HG03520 (cell line): ENCODE measurements at regions not wholly inside any gene's neighbourhood (a gene's known extent, or its start where the extent isn't known, plus 50 kb on each side); places are given as distances from the start of the nearest gene placed in this dataset.
"Not testable (repeated sequence)": the region's sequence is repeated elsewhere in the genome, so short reads cannot be mapped to it uniquely, and the experiment has no call there.

Experiments
- ATAC-seq: cut with Tn5 transposase; IDR thresholded peaks from one replicate; pipeline ENCODE4 v1.9.1; 2021; ENCODE audit warnings: mild to moderate bottlenecking, moderate library complexity; ENCODE audit not compliant: unreplicated experiment

DNA sequence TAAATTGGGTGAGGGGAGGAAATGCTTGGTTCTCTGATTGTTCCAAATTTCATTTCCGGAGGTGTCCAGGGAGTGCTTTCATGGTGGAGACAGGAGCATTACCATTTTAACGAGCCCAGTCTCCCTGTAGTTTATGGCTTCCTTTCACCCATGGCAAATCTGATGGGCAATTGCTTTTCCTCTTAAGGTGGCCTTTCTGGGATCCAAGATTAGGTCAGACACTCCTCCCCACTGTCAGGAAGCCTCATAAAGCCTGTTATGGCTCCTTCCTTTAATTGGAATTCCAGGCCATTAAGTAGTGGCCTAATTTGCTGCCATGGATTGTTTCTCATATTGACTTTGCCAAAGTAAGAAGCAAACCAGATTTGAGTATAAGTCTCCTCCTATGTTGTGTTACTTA lies 157.8 kb downstream of the PDCD6IP start:
- no peak for ATAC-seq

DNA sequence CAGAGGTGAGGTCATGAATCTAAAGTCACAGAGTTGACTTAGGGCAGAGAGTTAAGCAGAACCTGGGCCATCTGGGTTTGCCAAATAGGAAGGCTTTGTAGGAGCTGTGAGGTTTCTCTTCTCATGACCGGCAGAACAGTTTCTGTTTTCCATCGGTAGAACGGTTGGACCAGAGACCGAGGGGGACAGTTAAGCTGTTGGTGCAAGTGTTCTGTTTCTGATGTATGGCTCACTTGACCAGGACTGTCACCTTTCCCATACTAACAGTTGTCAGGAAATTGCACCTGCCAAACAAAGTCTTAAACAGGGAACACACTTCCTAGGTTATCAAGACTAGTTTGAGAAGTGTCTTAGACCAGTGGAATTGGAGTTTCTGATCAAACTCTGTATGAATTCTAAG lies 158.3 kb downstream of the PDCD6IP start:
- no peak for ATAC-seq

DNA sequence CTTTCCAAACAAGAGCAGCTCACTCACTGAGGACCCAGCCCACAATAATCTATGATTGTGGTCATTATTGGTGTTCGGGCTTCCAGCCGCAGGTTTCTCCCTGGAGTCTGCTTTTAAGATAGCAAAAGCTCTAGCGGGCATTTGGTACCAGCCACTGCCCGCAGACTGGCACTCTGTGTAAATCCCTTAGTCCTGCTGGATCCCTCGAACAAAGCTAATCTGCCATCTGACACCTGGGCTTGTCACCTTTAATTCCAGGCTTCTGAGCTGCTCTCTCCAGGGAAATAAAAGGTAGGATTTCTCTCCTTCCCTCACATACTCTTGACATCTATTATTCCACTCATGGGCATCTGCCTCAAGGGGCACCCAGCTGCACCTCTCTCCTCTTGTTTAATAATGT lies 158.7 kb downstream of the PDCD6IP start:
- ATAC-seq: no peak

DNA sequence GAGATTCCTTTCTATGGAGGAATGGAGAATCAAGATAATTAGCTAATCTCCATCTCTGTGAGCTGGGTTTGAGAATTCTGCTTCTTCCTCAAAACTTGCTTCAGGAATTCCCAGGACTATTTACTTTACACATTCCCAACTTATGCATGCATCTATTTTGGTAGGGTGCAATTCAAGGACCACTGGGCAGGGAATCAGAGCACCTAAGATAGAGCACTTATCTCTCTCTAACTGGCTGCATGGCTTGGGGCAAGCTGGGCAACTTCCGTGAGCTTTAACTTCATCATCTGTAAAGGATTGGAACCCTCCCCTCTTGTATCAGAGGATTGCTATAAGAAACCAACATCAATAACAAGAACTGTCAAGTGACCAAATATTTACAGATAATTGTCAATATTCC lies 160.2 kb downstream of the PDCD6IP start:
- no peak for ATAC-seq

DNA sequence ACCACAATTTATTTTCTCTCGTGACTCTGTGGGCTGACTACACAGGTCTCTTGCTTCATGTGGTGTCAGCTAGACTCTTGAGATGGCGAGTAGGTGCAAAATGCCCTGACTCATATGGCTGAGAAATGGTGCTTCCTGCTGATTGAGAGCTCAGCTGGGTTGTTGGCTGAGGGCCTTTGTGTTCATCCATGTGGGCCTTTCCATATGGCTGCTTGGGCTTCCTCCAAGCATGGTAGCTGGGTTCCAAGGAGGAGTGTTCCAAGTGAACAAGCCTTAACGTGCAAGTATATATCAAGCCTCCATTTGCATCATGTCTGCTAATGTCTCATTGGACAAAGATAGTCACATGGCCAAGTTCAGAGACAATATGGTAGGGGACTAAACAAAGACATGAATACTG lies 164.0 kb downstream of the PDCD6IP start:
- no peak for ATAC-seq

DNA sequence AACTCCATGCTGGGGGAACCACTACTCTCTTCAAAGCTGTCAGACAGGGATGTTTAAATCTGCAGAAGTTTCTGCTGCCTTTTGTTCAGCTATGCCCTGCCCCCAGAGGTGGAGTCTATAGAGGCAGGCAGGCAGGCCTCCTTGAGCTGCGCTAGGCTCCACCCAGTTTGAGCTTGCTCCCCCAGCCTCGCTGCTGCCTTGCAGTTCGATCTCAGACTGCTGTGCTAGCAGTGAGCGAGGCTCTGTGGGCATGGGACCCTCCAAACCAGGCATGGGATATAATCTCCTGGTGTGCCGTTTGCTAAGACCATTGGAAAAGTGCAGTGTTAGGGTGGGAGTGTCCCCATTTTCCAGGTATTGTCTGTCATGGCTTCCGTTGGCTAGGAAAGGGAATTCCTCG lies 171.8 kb downstream of the PDCD6IP start:
- ATAC-seq: not testable (repeated sequence)

DNA sequence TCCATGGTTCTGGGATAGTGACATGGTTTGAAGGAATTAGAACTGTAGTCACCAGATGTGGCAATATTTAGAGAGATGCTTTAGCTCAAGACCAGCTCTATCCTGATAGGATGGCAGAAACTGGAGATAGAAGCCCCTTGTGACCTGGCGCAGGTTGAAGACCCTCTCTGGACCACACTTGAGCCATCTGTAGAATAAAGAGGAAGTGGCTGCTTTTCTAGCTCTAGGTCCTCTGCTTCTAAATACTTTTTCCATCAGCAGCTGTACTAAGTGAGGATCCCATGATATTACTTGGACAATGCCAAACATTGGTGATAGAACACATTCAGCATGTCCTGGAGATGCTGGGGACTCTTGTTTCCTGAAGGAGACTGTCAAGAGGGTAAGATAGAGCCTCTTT lies 172.6 kb downstream of the PDCD6IP start:
- no peak for ATAC-seq

DNA sequence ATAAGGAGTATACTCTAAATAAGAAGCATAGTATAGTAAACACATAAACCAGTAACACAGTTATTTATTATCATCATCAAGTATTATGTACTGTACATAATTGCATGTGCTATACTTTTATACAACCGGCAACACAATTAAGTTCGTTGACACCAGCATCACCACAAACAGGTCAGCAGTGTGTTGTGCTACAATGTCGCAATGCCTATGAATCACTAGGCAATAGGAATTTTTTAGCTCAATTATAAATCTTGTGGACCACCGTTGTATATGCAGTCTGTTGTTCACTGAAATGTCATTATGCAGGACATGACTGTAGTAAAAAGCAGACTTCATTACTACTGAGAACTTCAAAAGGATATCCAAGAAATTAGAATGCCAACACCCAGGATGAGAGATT lies 177.0 kb downstream of the PDCD6IP start:
- ATAC-seq: no peak

DNA sequence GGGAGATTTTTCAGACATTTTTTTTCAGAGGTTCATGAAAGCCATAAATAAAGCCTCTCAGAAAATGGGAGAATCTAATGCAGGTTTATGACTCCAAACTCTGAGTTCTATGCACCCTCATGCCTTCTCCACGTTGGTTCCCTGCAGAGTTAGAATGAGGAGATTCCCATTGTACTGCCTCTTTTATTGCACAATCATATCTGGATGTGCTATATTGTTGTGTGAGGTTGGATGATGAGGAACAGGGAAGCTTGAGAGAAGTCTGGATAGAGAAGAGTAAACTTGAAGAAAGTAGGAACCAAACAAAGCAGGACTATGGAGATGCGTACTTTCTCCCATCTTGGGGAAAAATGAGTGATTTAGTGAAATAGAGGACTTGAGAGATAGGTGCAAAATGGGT lies 178.8 kb downstream of the PDCD6IP start:
- ATAC-seq: no peak

DNA sequence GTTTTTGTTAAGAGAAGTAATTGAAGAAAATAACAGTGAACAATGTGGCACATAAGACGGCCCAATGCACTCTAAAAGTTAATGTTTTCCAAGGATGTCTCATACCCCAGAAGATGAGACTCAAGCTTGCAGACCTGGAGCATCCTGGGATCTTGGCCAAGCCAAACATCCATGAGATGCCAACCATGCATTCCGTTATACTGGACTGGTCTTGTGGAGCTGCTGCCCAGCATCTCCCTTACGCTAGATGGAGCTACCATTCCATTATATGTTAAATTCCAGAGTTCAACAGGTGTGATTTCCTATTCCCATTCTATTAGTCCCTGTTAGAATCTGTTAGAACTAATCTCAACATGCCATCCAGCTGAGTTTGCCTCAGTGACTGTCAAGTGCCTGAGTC lies 181.8 kb downstream of the PDCD6IP start:
- ATAC-seq: no peak

DNA sequence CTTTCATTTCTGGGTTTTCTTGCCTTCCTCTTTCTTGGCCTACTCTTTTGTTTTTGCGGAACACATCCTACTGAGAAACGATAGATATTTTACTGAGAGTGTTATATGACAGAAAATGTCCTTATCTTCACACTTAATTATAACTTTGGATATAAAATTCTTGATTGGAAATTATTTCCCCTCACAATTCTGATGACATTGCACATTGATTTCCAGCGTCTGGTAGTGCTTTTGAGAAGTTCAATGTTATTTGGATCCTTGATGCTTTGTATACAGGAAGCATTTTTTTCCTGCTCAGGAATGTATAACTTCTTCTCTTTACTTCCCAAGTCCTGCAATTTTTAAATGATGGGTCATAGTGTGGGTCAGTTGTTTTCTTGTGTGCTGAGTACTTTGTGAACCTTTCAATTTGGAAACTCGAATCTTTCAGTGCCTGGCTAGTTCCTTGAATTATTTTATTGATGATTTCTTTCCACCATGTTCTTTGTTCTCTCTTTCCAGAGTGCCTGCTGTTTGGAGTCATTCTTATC lies 183.9 kb downstream of the PDCD6IP start:
- ATAC-seq: no peak

DNA sequence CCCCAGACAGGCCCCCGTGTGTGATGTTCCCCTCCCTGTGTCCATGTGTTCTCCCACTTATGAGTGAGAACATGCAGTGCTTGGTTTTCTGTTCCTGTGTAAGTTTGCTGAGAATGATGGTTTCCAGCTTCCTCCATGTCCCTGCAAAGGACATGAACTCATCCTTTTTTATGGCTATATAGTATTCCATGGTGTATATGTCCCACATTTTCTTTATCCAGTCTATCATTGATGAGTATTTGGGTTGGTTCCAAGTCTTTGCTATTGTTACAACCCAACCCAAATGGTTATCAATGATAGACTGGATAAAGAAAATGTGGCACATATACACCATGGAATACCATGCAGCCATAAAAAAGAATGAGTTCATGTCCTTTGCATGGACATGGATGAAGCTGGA lies 184.5 kb downstream of the PDCD6IP start:
- ATAC-seq: not testable (repeated sequence)

DNA sequence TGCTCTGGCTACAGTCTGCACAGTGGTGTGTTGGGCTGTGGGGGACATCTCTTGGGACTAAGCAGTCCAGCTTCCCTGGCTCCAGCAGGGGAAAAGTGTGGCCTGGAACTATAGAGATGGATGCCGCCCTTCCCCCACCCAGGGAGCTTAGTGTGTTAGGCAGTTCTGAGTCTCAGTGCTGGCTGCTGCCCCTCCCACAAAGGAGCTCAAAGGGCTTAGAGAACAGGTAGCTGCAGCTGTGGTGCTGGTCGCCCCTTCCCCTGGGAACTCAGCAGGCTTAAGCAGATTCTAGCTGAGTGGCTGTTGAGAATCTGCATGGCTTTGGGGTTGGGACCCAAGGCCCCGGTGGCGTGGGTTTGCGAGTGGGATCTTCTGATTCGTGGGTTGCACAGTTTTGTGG lies 190.8 kb downstream of the PDCD6IP start:
- ATAC-seq: no peak

DNA sequence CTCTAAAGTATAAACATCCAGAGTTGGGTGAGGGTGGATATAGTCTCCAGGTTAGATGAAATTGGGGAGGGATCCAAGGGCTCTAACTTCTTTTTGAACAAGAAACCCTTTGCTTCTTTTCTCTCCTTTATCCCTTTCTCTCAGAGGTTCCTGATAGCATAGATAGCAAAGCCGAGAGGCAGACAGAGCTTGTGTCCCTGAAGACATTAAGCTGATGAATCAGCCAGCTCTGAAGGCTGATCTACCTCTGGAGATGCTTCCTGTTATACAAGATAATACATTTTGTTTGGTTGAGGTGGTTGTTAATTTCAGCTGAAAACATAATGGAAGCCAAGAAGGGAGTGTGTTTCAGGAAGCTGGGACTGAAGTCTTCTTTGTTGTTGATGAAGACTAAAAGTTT lies 193.2 kb downstream of the PDCD6IP start:
- no peak for ATAC-seq

DNA sequence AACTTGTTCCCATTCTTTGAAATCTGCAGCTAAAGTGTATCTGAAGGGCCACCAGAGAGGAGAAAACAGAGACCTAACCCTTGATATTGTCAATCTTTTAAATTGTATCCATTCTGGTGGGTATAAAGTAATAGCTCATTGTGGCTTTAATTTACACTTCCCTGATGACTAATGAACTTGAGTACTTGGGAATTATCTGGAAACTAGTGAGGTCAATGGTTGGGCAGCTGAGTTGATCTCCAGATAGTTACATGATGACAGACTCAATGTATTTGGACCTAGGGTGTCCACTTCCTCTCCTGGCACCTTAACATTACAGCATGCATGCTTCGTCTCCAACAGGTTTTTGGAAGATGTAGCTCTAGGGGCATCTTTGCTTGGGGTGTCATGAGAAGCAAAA lies 195.2 kb downstream of the PDCD6IP start:
- ATAC-seq: no peak

DNA sequence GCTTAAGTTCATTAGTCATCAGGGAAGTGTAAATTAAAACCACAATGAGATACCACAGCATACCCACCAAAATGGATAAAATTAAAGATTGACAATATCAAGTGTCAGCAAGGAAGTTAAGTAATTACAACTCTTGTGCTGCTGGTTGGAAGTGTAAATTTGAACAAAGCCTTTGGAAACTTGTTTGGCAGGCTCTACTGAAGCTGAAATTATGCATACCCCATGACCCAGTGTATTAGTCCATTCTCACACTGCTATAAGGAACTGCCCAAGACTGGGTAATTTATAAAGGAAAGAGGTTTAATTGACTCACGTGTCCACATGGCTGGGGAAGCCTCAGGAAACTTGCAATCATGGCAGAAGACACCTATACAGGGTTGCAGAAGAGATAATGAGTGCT lies 196.1 kb downstream of the PDCD6IP start:
- no peak for ATAC-seq

DNA sequence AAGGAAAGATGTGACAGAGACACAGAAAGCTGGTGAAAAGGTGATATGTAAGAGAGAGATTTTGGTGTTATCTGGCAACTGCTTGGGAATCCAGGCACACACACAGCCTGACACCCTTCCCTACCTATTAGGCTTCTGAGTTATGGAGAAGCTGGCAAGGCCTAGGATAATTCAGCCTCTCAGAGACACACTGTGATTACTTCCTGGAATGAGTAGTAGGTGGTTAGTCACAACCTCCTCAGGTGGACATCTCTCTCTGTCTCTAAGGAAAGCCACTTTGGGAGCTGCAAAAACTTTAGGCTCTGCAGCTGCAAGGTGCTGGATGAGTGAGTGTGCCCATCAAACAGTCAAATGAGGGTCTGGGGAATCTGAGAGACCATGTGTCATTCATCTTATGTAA lies 201.9 kb downstream of the PDCD6IP start:
- no peak for ATAC-seq

DNA sequence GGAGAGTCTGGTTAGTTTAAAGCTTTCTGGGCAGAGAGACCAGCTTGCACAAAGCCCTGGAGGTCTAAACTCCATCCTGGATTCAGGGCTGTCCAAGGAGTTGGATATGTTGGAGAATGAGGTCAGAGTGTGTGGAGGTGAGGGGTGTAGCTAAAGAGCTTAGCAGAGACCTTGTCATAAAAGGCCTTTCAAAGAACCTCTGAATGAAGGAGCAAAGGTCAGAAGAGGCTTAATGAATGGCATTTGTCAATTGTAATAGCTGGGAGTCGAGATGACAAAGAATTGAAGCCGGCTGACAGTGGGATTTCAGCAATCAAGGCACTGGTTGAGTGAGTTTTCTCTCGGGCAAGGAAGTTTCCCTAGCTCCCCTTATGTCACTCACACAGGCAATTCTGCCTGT lies 202.6 kb downstream of the PDCD6IP start:
- no peak for ATAC-seq

DNA sequence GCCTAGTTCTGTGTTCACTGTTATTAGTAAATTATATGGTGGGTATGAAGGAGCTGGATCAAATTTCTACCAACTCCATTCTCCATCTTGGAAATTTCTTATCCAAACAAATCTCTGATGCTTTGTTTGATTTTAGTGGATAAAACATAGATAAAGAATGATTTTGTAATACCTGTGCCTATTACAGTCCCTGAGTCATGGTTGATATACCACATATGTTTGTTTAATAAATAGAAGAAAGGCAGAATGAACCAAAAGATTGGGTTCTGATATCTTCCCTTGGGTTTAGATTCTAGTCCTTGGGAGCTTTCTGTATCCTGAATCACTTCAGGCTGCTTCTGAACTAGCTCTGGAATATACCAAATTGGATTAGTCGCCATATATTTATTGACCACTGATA lies 203.6 kb downstream of the PDCD6IP start:
- no peak for ATAC-seq

DNA sequence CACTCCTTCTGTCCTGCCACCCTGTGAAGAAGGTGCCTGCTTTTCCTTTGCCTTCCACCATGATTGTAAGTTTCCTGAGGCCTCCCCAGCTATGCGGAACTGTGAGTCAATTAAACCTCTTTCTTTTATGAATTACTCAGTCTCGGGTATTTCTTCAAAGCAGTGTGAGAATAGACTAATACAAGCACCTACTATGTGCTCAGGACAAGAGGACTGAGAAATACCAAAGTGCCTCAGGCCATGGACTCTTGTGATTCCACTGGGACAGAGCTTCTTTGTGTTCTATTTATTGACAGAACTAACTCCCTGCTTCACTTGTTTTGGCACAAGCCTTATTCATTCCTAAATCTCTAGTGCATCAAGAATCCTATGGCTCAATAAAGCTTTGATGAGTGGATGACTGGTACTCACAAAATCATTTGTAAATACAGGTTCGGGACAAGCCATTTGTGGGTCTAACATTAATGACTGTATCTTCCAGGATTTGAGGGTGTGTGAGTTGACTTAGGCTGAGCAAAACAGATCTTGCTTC lies 204.2 kb downstream of the PDCD6IP start:
- ATAC-seq: no peak

DNA sequence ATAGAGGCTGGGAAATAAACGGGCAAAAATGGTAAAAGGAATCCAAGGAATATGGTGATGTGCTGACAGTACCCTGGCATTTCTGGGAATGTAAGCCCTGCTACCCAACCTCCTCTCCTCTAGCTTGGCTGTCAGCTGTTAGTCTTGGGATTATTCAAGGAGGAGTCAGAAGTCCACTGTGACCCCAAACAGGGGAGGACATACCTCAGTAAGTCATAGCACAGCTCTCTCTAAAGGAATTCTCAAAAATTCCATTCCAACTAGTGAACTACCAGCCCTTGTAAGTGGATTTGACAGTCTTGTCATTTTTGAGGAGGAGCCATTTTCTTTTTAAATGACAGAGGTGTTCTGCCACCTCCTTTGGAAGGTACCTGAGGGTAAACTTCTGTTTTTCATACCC lies 207.5 kb downstream of the PDCD6IP start:
- ATAC-seq: no peak

DNA sequence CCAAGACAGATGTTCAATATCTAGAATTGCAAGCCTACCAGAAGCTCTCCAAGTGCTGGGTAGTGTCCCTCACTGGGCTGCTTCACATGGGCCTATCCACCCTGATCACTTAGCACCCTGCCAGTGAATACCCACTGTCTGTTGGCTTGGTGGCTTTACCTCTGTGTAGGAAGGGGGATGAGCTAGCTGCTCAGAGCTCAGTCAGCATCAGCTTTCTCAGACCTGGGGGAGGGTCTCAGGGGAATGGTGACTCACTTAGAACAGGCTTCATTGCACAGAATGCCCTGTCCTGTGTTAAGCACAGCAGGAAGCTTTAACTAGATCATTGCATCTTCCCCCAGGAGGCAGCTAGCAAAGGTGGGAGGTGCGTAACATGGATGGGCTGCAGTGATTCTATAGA lies 209.8 kb downstream of the PDCD6IP start:
- ATAC-seq: no peak
